ENCODE measurements at regions not wholly inside any gene's neighbourhood (a gene's known extent, or its start where the extent isn't known, plus 50 kb on each side); places are given as distances from the start of the nearest gene placed in this dataset.

- no TSS peak for BruUV-seq (replicated peaks)
These were observed 137.3 kb upstream of the FRMD4A start for GRCh38 chr10:14468023-14468441.

More at GRCh38 chr10:14468023-14468441, 137.3 kb upstream of the FRMD4A start:
- ChIA-PET POLR2A (ENCODE audit: unreplicated experiment) (no interaction called here), CTCF (no interaction called here)
- Histone ChIP-seq H3K4ac (ENCODE audit: low read depth, low read length) (peak overlapping the region; percentile 19; the same call in 1 of the 2 replicates), H3K18ac (ENCODE audit: low read depth, low read length) (peak overlapping the region; percentile 52; the same call in 1 of the 2 replicates), H4K5ac (ENCODE audit: low read depth, low read length) (peak overlapping the region; percentile 9; the same call in 1 of the 2 replicates), H3K9me3 (ENCODE audit: control insufficient read depth, insufficient read depth, low read length) (no peaks in the 10 kb centered on the region), H3K27me3 (ENCODE audit: control insufficient read depth, insufficient read depth, low read length) (peaks cover 3% of the 10 kb centered on the region; the same call in 1 of the 2 replicates), H2AFZ (replicated peaks; ENCODE audit: low read length, poor library complexity) (no peak overlapping the region), H3K23ac (ENCODE audit: low read depth, low read length) (no peak overlapping the region), H3K36me3 (ENCODE audit: control insufficient read depth, insufficient read depth, low read length) (no peaks in the 10 kb centered on the region), H3K27ac (ENCODE audit: insufficient read depth, low read length) (no peak overlapping the region), H2AK9ac (replicated peaks; ENCODE audit: low read depth, low read length, poor library complexity) (no peak overlapping the region), H4K20me1 (ENCODE audit: insufficient read depth, low read length) (no peaks in the 10 kb centered on the region), H3K9ac (ENCODE audit: low read depth, low read length) (no peak overlapping the region), H3K9me1 (ENCODE audit: insufficient read depth, low read length) (no peaks in the 10 kb centered on the region), H2BK5ac (ENCODE audit: low read depth, low read length, poor library complexity, severe bottlenecking) (no peak overlapping the region), H3K79me1 (ENCODE audit: low read depth in 1 of 2, low read length in 2 of 2) (no peaks in the 10 kb centered on the region), H3K4me1 (ENCODE audit: control insufficient read depth, insufficient read depth, low read length) (peaks cover 6% of the 10 kb centered on the region), H2AK5ac (ENCODE audit: low read depth, low read length) (no peak overlapping the region), H4K91ac (ENCODE audit: insufficient read depth, low read depth, low read length) (no peak overlapping the region; the same call in 1 of the 2 replicates), H3K14ac (replicated peaks; ENCODE audit: low read depth, low read length) (peak overlapping the region; percentile 24; the same call in 1 of the 2 replicates), H2BK20ac (ENCODE audit: low read depth, low read length) (no peak overlapping the region), H2BK120ac (ENCODE audit: low read depth, low read length) (peak overlapping the region; percentile 18; the same call in 1 of the 2 replicates), H3K56ac (ENCODE audit: extremely low read depth, insufficient read depth, low read length) (no peak overlapping the region), H4K8ac (ENCODE audit: low read depth in 2 of 2, low read length in 2 of 2) (0 out of 4 replicates have a peak overlapping the region, but pooled peaks of 1 of the 2 experiments have one; percentile 10), H3K4me3 (ENCODE audit: insufficient read depth, low read depth, low read length) (no peak overlapping the region), H2BK15ac (ENCODE audit: low read depth, low read length) (no peak overlapping the region), H3K4me2 (ENCODE audit: low read depth, low read length) (no peak overlapping the region)
- dilution Hi-C loops (cut with HindIII; ENCODE audit: low sequenced_read_pairs, unreplicated experiment) (no loop called here), in situ Hi-C loops (cut with MboI; ENCODE audit: low sequenced_read_pairs) (no loop called here), intact Hi-C loops (cut with micrococcal nuclease) (no loop called here)
- TF ChIP-seq MAFK (IDR thresholded peaks at IDR 0.05; ENCODE audit: low read depth, low read length) (no peak), FOS (IDR thresholded peaks at IDR 0.05; ENCODE audit: low read depth, low read length) (no peak), MAZ (IDR thresholded peaks at IDR 0.05; ENCODE audit: borderline replicate concordance, low read depth, low read length) (no peak), SMC3 (IDR thresholded peaks at IDR 0.05; ENCODE audit: low read depth, low read length) (no peak), CEBPB (IDR thresholded peaks at IDR 0.05; ENCODE audit: low read depth, low read length) (no peak), RAD21 (IDR thresholded peaks at IDR 0.05; ENCODE audit: low read length) (no peak), ELK1 (IDR thresholded peaks at IDR 0.05; ENCODE audit: borderline replicate concordance, low read depth, low read length) (no peak)
- 14% methylated on average over 5 of the region's 12 CpGs; no CpG with 5 or more reads in 1 of the 2 experiments for WGBS, 2 experiments (ENCODE audit: extremely low coverage in 2 of 2, insufficient read length in 1 of 2)
- DNase-seq (peak; percentile 21), ATAC-seq (ENCODE audit: low read depth) (peak; percentile 17; the same call in 1 of the 2 replicates)

Measured in IMR-90 (cell line).